COLO668 (cell line): ENCODE measurements at regions not wholly inside any gene's neighbourhood (a gene's known extent, or its start where the extent isn't known, plus 50 kb on each side); places are given as distances from the start of the nearest gene placed in this dataset.
A peak's percentile ranks its signal among the peaks of the same experiment; 100 is the strongest.

ENCODE experiments used
- DNase-seq: peaks from one replicate; lab custom pipeline; 2025; ENCODE audit not compliant: unreplicated experiment; lab: John Stamatoyannopoulos, UW

DNA sequence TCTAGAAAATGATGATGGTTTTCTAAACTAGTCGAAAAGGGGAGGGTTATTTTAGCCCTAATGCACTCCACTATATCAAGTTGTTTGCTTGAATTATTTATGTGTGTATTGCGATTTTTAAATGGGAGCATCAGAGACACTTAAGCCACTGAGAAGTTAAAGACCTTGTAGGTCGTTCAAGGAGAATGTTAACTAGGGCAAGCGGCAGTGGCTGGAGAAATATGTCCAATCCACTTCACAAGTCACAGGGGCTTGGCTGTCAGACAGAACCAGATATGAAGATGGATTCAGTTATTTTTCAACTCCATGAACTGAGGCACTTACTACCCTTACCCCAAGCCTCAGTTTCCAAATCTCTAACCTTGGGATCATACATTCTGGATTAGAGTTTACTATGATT lies 702.0 kb downstream of the CDH11 start:
- DNase-seq, result no peak

DNA sequence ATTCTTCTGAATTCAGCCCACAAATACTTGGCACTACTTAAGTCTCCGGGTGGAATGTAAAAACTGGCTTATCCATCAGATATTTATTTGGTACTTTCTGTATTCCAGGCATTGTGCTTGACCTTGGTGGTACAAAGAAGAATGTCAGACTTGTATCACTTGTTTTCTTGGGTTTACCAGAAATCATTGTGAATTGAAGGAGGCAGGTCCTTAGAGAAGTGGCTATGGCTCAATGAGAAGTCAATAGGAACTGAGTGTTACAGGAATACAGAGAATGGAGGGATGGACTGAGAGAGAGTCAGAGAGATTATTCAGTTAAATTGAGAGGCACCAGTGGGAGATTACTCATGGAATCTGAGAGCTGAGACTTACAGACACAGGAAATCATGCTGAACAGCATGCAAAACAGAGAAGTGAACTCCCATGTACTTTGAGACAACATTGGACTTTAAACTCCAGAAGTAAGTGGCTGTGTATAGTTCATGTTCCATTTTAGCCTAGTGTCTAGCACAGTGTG lies 704.1 kb downstream of the CDH11 start:
- no peak for DNase-seq

DNA sequence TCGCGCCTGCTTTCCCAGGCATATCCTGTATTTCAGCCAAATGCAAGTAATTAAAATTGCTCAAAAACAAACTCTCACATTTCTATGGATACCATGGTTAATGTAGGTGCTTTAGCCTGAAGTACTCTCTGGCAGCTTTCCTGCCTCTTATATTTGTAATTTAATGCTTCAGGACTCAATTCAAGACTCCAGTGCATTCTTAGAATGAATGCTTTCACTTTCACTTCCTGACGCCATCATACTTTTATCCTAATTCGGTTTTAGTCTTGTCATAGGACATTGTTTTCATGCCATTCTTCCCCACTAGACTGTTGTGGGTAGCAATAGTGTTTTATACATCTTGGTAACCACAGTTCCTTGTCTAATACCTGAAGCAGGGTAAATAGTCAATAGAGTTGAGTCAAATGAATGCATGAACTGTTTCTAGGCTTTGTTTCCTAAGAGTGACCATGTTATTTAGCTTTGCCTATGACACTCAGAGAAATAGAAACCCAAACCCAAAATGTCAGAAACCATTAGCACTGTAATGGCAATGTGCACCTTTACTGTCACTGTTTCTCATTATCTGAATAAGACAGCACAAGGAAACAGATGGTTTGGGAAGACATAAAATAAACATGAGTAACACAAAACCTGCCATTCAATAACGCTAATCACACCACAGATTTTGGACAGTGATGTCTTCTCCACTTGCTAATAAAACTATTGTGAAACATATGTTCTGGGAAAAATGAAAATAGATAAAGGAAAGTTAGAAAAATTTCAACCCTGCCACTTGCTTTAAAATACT lies 705.5 kb downstream of the CDH11 start:
- DNase-seq, result no peak

DNA sequence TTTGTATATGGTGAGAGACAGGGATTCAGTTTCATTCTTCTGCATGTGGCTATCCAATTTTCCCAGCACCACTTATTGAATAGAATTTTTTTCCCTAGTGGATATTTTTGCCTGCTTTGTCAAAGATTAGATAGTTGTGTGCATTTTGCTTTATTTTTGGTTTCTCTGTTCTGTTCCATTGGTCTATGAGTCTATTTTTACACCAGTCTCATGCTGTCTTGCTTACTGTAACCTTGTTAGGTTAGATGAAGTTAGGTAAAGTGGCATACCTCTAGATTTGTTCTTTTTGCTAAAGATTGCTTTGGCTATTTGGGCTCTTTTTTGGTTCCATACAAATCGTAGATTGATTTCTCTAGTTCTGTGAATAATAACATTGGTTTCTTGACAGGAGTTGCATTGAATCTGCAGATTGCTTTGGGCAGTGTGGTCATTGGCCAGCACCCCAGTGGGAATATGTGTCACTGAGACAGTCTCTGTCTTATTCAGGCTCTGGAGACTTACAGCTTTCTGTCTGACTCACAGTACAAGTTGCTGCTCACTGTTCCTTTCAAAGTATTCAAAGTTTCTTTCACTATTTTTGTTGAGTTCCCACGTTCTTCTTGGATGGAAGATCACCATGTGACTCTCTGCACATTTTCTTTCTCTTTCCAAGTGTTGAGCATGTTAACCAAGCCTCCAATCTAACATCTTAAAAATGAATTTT lies 709.1 kb downstream of the CDH11 start:
- no peak for DNase-seq

DNA sequence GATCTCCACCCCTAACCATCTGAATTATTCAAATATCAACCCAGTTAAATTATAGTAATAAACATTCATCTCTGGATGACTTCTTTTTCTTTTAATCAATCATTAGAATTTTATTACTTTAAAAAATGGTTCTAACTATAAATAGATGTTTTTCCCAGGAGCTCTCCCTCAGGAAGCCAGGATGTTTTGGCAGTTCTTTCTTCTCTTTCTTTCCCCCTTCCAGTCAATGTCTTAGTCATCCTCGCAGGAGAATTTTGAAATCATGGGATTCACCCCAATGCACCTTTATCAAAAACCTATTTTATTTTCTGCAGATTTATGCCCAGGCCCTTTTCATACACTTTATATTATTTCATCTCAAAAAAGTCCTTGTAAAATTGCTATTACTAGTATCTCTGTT lies 711.6 kb downstream of the CDH11 start:
- DNase-seq, result no peak

DNA sequence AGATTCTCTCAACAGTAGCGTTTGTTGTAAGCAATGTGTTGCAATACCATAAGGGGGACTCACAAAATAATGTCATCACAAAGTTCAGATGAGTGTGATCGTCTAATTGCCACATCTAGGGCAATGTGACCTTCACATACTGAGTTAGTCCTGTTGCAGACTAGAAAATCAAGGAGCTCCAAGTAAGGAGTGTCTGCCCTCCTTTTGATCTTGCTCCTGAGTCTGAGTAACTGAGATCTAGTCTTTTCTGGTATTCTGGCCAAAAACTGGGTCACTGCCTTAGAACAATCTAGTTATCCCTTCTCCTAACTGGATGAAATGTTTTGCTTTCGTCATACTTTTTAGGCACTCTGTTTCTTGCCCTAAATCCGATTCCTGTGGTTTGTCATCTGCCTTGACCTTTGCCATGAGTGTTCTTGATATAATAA lies 712.1 kb downstream of the CDH11 start:
- DNase-seq, result no peak

DNA sequence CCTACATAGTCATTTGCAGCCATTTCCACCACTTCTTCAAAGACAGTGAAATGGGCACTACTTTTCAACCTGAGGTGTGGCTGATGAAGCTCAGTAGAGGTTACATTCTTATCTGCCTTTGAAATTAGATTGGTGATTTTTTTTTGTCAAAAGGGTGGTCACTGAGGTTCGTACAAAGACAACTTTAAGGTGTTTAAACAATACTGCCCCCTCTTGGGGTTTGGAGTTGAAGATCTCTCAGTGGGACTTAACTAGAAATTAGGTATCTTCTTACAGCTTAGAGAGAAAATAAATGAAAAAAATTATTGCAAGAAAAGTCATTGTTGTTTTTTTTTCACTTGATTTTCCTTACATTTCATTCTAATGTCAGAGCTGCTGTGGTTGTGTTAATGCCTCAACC lies 713.2 kb downstream of the CDH11 start:
- no peak for DNase-seq

DNA sequence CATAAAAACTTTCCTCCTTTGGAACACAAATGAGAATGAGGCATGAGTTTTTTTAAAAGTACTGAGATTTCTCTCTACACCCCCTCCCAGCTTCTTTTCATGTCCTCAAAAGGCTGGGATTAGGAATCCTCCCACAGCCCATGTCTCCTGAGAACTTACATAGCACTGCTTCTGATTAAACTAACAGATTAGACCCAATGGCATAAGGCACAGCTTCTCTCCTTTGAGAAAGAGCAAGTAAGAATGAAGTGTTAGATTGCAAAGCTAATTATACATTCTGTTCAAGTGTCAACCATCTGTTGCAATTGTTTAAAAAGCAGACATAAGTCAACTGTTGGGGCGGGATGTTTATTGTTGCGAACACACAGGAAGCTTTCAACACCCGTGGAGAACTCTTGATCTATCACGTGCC lies 715.1 kb downstream of the CDH11 start:
- DNase-seq, result peak; percentile 6

DNA sequence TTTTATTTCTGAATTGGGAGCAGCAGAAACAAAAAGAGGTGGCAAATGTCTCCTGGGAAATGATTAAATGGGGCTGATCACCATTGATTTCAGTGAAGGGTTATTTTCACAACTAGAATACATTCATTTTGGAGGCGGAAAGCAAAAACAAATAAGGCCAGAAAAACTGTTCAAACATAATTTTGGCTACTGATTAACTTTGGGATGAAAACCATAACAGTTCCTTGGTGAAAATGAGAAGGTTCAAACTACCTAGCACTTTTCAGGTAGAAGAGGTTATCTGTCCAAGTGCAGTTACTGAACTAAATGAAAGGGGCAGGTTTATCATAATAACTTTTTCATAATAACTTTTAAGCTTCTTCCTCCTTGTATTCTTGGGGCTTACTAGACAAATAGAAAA lies 718.5 kb downstream of the CDH11 start:
- no peak for DNase-seq

DNA sequence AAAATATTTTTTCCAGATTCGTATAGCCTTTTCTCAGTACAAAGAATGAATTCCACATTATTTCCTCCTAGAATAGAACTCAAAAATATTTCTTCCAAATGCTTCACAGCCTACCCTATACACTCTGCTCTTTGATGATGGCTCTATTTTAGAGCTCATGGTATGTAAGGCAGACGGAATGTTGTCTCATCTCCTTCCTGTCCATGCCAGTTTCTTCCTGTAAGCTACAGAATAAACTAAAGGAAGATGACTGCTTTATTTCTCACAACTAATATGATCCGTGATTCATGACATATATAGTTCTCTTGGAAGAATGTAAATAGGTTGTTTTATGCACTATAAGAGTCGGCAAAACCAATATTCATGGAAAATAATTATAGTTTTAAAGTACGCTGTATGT lies 723.1 kb downstream of the CDH11 start:
- DNase-seq, result no peak

DNA sequence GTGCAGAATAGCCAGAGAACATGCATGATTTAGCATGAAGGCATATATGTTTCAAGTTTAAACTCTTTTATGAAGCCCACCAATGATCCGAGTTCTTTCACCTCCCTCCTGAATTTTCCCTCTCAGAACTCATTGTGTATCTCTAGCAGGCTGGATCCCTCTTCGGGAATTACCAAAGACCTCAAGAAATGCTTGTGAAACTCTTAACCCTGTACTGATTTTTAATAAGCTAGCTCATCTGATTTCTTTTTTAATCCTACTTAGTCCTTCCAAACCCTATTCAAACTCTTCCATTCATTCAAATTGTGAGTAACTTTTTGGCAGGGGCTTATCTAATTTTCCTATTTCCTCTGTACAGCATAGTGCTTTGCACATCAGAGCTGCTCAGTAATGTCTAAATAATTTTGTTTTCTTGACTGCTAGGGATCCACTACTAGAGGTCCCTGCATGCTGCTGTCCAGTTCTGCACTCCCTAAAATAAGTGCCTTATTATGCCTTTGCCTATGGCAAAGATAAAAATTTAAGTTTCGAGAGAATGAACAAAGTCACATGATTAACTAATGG lies 723.8 kb downstream of the CDH11 start:
- DNase-seq, result no peak

DNA sequence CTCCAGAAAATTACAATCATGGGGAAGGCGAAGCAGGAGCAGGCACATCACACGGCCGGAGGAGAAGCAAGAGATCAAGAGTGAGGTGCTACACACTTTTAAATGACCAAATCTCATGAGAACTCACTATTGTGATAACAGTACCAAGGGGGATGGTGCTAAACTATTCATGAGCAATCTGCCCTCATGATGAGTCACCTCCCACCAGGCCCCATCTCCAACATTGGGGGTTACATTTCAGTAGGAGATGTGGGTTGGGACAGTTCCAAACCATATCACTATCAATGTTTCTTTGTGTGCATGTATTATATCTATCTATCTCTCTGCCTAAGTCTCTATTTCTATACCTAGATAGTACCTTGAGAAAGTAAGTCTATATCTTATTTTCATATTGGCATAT lies 724.8 kb downstream of the CDH11 start:
- no peak for DNase-seq

DNA sequence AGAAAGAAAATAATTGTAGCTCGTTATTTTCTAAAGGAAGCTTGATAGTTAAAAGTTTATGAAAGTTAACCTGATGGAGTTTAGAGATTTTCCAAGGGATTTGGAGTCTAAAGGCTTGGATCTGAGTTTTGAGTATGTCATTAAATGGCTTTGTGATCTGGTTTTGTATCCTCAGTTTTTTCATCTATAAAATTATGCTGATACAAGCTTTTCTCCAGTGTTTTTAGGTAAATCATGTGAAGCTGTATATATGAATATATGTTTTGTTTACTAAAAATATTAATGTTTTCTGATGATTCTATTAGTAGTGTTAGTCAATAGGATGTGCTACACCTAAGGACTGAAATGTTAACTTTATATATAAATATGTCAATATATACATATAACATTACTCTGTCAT lies 727.8 kb downstream of the CDH11 start:
- no peak for DNase-seq

DNA sequence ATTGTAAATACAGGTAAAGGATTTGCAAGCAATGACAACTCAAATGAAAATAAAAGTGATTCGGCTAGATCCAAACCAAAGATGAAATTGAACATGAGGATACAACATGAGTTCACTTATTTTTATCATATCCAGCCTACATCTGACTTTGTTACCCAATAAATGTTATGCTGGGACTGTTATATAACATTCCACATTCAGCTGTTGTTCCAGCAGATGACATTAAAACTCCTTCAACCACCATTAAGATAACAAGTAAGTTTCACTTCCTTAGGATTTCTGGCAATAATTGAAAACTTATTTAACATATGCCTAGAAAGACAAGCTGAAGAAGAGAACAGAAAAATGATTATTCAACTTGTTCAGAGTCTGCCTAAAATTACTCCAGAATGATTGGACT lies 729.4 kb downstream of the CDH11 start:
- no peak for DNase-seq

DNA sequence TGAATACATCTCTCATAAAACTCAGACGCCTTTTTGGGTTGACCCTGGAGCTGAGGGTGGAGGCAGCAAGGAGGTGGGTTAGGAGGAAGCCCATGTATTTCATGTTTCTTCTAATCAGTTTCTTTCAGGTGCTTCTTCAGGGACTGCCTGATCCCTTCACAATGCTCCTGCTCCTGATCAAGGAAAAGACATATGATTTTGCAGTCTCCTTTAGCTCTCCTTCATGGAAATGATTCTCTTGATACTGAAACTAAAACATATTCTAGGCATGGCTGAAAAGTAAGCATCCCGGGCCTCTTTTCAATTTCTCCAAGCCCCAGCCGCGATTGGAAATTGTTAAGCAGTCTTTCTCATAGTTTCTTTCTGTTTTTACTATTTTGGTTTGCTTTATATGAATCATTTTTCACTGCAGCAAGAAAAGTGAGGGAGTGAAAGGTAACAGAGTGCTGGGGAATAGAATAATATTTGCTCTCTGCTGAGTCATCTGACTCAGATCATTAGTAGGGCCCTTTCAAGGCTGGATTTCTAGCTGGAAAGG lies 730.7 kb downstream of the CDH11 start:
- no peak for DNase-seq

DNA sequence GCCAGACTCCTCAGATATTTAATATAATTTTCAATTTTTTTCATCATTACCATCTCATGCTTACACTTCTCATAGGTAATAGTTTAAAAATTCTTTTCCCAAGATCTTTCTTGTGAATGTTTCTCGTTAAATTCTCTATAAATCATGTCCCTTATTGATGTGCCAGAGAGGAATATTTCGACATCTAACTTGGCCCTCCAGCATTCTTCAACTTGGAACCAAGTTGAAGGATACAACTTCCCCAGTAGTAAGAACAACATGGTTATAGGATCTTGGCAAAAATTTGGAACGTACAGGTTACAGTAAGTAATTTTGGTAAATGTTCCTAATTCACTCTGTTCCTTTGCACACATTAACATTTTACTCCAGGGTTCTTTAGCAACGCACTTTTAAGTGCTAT lies 731.8 kb downstream of the CDH11 start:
- no peak for DNase-seq

DNA sequence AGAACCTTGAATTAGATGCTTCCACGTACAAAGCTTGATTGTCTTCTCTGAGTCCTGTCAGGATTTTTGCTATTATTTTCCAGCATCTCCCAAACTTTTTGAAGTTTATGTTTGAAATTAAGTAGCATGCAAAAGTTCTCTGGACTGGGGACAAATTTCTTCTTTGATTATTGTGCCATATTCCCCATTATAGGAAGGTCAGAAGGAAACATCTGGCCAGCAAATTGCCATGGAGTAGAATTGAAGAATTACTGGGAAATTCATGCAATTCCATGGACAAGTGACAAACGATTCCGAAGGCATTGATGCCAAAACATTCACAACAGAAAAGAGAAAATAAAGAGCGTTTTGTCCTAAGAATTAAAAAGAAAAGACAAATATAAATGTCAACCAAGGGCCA lies 737.2 kb downstream of the CDH11 start:
- DNase-seq, result no peak

DNA sequence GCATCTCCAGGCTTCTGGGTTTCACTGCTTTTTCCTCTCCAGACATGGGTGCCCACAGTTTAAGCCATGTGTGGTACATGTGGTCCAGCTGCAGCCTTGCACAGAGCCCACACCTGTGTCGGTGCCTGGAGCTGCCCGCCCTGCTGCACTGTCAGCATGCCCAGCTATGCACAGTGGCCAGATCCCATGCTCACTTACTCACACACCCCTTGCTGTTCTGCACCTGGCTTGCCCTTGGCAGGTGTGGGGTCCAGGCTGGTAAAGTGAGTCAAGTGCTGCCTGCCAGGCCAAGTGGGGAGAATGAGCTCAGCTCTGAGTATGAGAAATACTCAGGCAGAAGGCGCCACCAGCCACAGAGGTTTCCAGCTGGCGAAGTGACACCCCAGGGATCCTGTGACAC lies 739.9 kb downstream of the CDH11 start:
- no peak for DNase-seq

DNA sequence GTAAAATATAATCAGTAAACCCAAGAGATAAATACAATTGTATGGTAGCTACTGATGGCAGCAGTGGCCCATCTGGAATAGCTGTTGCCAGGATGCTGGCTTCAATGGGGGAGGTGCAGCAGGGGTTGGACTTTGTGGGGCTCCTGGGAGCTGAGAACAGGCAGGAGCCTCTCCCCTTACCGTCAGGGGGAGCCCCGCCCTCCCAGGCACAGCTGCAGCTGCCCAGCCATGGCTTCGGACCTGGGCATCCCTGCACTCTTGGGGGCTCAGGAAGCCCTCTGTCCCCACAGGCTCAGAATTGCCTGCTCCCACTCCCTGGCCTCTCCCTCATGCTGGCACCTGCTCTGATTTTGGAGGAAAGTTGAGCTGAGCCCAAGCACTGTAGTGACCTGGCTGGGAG lies 741.1 kb downstream of the CDH11 start:
- DNase-seq, result no peak

DNA sequence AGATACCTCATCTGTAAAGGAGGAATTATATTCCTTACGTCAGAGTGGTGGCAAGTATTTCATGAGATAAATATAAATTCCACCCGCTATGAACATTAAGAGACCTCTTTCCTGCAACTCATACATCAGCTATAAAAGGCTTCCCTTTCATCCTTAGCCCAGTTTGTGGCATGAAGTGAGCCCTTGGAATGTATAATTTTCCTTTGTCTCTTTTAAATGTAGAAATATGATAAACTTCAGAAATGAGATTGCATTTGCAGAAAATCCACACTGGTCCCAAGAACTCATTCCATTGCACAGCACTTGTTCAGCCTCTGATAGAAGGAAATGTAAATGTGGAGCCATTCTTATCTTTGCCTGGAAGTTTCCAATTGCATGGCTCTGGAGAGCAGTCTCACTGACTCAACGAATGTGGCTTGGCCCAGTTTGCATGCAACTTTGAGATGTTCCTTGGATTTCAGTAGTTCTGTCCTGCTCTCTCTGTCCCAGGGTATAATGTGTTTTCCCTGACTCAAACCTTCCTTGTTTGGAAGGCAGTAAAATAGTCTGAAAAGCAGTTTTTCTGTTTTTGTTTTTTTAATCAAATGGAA lies 746.4 kb downstream of the CDH11 start:
- no peak for DNase-seq

DNA sequence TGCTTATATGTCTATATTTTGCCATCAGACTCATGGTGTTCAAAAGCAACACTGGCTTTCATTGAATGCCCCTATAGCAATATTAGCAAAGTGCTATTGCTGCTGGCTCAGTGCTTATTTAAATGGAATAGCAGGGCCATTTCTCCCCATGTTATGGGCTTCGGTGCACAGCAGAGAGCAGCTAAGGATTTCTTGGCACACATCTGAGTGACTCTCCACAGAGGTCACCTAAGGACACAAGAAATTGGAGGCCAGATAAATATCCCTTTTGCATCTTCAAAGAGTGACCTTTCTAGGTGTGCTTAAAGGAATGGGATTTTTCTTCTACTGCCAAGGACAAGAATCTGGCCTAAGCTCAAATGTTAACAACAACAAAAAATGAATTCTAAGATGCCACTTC lies 751.8 kb downstream of the CDH11 start:
- no peak for DNase-seq
